ENCODE measurements at regions not wholly inside any gene's neighbourhood (a gene's known extent, or its start where the extent isn't known, plus 50 kb on each side); places are given as distances from the start of the nearest gene placed in this dataset.

GRCh38 chr2:173442542-173442941 lies 87.9 kb downstream of the CDCA7 start:
- TF ChIP-seq POLR2AphosphoS5 (IDR thresholded peaks at IDR 0.05; ENCODE audit: low read depth, low read length) (no peak), POLR2A (IDR thresholded peaks at IDR 0.05; ENCODE audit: low read depth, low read length) (no peak), TAF1 (IDR thresholded peaks at IDR 0.05; ENCODE audit: low read depth, low read length) (no peak), SPI1 (IDR thresholded peaks at IDR 0.05; ENCODE audit: low read depth, low read length) (no peak), POU2F2 (IDR thresholded peaks at IDR 0.05; ENCODE audit: low read depth, low read length) (no peak)

Data from GM12891 (cell line).